ENCODE measurements at regions not wholly inside any gene's neighbourhood (a gene's known extent, or its start where the extent isn't known, plus 50 kb on each side); places are given as distances from the start of the nearest gene placed in this dataset.

GRCh38 chr16:63695347-63695746 lies 1426.5 kb downstream of the CDH11 start:
- Histone ChIP-seq H3K27me3 (ENCODE audit: control insufficient read depth, extremely low read depth, insufficient read depth, low read length) (no peaks in the 10 kb centered on the region), H3K4me2 (ENCODE audit: control insufficient read depth, extremely low read depth, insufficient read depth, low read depth, low read length) (no peak overlapping the region), H3K27ac (ENCODE audit: control insufficient read depth, insufficient read depth, low read length) (no peak overlapping the region), H3K79me2 (ENCODE audit: control insufficient read depth, insufficient read depth, low read length) (no peaks in the 10 kb centered on the region), H3K9me3 (ENCODE audit: control insufficient read depth, low read depth, low read length) (no peaks in the 10 kb centered on the region), H3K36me3 (ENCODE audit: control insufficient read depth in 2 of 2, extremely low read depth in 1 of 2, insufficient read depth in 2 of 2, low read length in 2 of 2) (no peaks in the 10 kb centered on the region), H3K4me3 (ENCODE audit: control insufficient read depth in 2 of 3, extremely low read depth in 1 of 3, insufficient read depth in 2 of 3, low read depth in 1 of 3, low read length in 3 of 3) (no peak overlapping the region), H4K20me1 (ENCODE audit: control insufficient read depth, extremely low read depth, insufficient read depth, low read length) (no peaks in the 10 kb centered on the region), H3K9ac (ENCODE audit: control insufficient read depth, extremely low read depth, insufficient read depth, low read length) (no peak overlapping the region), H3K4me1 (ENCODE audit: control insufficient read depth, extremely low read depth, insufficient read depth, low read length) (no peaks in the 10 kb centered on the region), H2AFZ (ENCODE audit: control insufficient read depth, low read length) (no peak overlapping the region), H3K9me1 (ENCODE audit: control insufficient read depth, extremely low read depth, insufficient read depth, low read length) (no peaks in the 10 kb centered on the region)
- DNase-seq (ENCODE audit: low read depth, low spot score) (no peak), FAIRE-seq (no peak)
- TF ChIP-seq CTCF (optimal IDR thresholded peaks at IDR 0.05 in 1 of 3, IDR thresholded peaks at IDR 0.05 in 1 of 3, conservative IDR thresholded peaks at IDR 0.05 in 1 of 3; ENCODE audit: extremely low read depth in 1 of 3, insufficient read depth in 2 of 3, low read length in 3 of 3) (no peak), EZH2 (IDR thresholded peaks at IDR 0.05; ENCODE audit: low read length) (no peak)
- dilution Hi-C loops (cut with MboI; ENCODE audit: extremely low pct_ligation_motif_present, low sequenced_read_pairs), result no loop called here

GRCh38 chr16:63690961-63691360 lies 1430.9 kb downstream of the CDH11 start:
- Histone ChIP-seq H3K9me1 (ENCODE audit: control insufficient read depth, extremely low read depth, insufficient read depth, low read length) (no peaks in the 10 kb centered on the region), H3K79me2 (ENCODE audit: control insufficient read depth, insufficient read depth, low read length) (no peaks in the 10 kb centered on the region), H3K4me1 (ENCODE audit: control insufficient read depth, extremely low read depth, insufficient read depth, low read length) (peaks cover 4% of the 10 kb centered on the region), H3K27ac (ENCODE audit: control insufficient read depth, insufficient read depth, low read length) (no peak overlapping the region), H3K36me3 (ENCODE audit: control insufficient read depth in 2 of 2, extremely low read depth in 1 of 2, insufficient read depth in 2 of 2, low read length in 2 of 2) (no peaks in the 10 kb centered on the region), H3K4me3 (ENCODE audit: control insufficient read depth in 2 of 3, extremely low read depth in 1 of 3, insufficient read depth in 2 of 3, low read depth in 1 of 3, low read length in 3 of 3) (no peak overlapping the region), H3K27me3 (ENCODE audit: control insufficient read depth, extremely low read depth, insufficient read depth, low read length) (no peaks in the 10 kb centered on the region), H3K9me3 (ENCODE audit: control insufficient read depth, low read depth, low read length) (peaks cover 2% of the 10 kb centered on the region), H4K20me1 (ENCODE audit: control insufficient read depth, extremely low read depth, insufficient read depth, low read length) (no peaks in the 10 kb centered on the region), H3K4me2 (ENCODE audit: control insufficient read depth, extremely low read depth, insufficient read depth, low read depth, low read length) (no peak overlapping the region), H3K9ac (ENCODE audit: control insufficient read depth, extremely low read depth, insufficient read depth, low read length) (no peak overlapping the region), H2AFZ (ENCODE audit: control insufficient read depth, low read length) (no peak overlapping the region)
- TF ChIP-seq EZH2 (IDR thresholded peaks at IDR 0.05; ENCODE audit: low read length) (no peak), CTCF (optimal IDR thresholded peaks at IDR 0.05 in 1 of 3, IDR thresholded peaks at IDR 0.05 in 1 of 3, conservative IDR thresholded peaks at IDR 0.05 in 1 of 3; ENCODE audit: extremely low read depth in 1 of 3, insufficient read depth in 2 of 3, low read length in 3 of 3) (no peak)
- DNase-seq (ENCODE audit: low read depth, low spot score) (no peak), FAIRE-seq (no peak)
- dilution Hi-C loops (cut with MboI; ENCODE audit: extremely low pct_ligation_motif_present, low sequenced_read_pairs), result no loop called here

Data from keratinocyte (primary cell).